ENCODE measurements at regions not wholly inside any gene's neighbourhood (a gene's known extent, or its start where the extent isn't known, plus 50 kb on each side); places are given as distances from the start of the nearest gene placed in this dataset.
"Not testable (repeated sequence)": the region's sequence is repeated elsewhere in the genome, so short reads cannot be mapped to it uniquely, and the experiment has no call there.

DNA sequence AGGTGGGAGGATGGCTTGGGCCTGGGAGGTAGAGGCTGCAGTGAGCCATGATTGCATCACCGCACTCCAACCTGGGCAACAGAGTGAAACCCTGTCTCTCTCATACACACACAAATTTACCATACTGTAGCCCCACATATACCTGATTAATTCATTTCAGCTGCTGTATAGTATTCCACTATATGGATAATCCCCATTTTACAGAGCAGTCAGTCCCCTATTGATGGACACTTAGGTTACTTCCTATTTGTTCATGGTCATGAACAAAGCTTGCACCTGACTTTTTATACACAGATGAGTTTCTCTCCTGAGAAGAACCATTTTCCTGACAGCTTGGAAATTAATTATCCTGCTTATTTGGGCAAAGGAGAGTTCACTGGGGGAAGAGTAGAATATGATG lies 59.2 kb downstream of the EMX2 start:
- DNase-seq (ENCODE audit: low read depth) = no peak

DNA sequence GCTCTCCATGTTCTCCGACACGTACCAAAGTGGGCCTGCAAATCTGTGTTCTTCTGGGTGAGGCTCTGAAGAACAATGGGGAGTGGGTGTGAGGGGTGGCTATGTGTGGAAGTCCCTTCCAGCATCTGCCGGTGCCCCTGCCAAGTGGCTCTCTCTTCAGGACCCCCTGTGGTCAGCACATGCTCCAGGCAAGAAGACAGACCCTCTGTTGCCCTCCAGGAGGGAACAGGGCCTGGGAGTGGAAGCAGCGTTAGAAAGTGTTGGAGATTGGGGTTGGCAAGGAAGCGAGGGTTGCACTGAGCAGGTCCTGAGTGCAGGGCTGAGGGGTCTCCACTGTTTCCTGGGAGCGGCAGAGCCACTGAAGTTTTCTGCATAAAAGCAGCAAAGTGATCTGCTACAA lies 60.5 kb downstream of the EMX2 start:
- no peak for DNase-seq (ENCODE audit: low read depth)

DNA sequence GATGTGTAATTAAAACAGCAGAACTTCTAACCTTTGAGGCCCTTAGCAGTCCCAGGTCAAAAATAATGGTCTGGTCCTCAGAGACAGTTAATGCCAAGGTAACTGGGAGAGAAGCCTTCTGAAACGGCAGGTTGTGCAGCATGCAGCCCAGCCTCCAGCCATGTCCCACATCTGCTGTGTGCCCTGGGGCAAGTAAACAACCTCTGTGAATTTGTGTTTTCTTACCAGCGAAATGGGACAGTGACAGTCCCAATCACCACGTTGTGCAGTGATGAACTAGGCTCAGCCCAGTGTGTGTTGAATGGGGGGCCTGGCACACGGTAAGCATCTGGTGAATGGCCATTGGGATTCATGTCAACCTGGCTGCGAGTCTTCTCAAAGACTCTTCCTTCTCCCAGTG lies 61.2 kb downstream of the EMX2 start:
- no peak for DNase-seq (ENCODE audit: low read depth)

DNA sequence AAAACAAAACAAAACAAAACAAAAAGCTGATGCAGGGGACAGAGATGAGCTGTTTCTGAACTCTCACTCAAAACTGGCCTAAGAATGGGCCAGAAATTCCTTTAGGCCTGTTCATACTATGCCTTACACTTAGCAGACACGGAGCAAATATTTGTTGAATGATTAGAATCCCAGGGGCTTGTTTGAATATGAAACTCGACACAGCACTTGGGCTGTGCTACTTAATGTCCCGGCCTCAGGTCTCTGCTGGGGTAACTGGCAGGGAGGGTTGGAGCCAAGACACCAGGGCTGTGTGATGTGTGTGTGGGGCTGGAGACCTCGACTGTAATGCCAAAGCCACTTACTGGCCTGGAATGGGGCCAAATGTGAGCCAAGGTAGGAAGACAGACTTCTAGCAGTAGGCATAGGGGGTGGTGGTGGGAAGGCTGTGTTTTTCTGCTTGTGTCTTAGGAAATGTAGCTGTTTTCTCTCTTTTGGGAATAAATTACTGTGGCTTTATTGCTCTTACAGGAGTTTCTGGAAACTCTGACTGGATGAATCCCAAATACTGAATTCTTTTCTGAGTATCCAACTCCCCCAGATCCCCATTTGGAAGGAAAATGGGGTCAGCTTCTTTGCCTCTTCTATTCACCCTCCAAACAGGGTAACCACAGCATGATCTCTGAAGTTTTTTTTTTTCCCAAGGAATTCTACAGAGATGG lies 66.7 kb downstream of the EMX2 start:
- DNase-seq (ENCODE audit: low read depth) = no peak

DNA sequence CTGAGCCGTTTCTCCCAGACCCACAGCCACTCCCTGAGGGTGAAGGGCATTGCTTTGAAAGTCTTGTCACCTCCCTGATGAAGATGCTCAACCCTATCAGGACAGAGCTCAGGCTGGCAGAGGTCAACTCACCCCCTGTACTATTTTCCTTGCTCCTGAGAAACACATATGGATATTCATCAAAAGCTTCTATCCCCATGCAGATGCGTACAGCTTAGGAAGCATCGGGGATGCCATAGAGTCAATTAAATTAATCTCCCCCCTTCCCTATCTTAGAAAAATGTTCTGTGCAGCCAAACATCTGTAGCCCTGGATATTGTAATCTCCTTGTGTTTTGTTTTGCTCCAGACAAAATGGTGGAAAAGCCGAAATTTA lies 67.2 kb downstream of the EMX2 start:
- DNase-seq (ENCODE audit: low read depth) = no peak

DNA sequence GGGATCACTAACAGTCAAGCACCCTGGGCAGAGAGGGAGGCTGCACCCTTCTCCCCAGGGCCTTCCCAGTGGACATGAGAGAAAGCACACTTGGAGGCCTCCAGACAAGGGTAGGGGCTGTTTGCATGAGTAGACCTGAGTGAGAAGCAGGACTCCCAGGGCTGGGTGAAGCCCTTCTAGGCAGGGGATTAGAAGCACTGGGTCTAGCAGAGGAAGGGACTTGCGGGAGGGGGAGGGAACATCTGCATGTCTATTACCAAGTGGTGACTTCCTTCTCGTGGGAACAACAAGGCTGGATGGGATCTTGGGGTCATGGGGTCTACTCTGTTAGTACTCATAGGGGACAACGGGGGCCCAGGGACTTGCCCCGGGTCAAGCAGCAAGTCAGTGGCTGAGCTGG lies 67.8 kb downstream of the EMX2 start:
- no peak for DNase-seq (ENCODE audit: low read depth)

DNA sequence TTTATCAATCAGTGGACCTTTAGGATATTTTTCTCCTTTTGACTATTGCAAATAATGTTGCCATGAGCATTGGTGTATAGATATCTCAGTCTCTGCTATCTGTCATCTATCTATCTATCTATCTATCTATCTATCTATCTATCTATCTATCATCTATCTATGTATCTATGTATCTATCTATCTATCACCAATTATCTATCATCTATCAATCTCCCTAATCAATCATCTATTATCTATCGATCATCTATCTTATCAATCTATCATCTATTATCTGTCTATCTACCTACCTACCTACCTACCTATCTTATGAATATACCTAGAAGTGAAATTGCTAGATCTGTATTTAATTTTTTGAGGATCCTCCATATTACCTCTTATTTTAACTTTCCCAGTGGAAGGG lies 69.6 kb downstream of the EMX2 start:
- no peak for DNase-seq (ENCODE audit: low read depth)

DNA sequence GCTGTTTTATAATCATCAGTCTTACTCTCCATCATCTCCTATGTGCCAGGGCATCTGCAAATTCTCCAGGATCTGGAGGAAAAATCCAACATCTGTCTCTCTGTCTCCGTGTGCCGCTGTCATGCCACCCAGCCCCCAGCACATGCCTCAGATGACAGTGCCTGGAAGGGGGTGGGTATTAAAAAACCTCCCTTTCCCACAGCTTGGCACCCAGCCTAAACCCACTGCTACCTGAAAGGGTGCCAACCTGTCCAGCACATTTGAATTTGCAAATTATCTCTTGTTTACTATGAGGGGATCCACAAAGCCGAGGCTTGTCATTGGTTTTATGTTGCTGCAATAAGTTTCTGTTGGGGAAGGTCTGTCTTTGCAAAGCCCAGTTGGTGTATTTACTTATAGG lies 73.1 kb downstream of the EMX2 start:
- DNase-seq (ENCODE audit: low read depth) = no peak

DNA sequence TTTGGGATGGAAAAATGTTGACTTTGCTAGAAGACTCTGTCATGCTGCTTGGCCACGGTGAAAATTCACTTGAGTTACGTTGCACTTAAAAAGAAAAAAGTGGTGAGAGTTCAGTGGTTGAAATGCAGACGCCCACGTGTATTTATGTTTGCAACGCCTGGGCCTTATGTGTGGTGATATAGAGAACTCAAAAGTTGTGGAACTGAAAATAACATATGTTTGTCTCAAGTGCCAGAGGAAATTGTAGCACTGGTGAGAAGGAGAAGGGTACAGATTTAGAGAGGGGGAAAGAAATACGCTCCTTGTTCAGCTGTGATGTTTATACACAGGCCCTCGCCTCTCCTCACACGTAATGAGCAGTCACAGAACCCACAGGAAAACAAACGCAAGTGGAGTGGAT lies 73.6 kb downstream of the EMX2 start:
- DNase-seq (ENCODE audit: low read depth) = no peak

DNA sequence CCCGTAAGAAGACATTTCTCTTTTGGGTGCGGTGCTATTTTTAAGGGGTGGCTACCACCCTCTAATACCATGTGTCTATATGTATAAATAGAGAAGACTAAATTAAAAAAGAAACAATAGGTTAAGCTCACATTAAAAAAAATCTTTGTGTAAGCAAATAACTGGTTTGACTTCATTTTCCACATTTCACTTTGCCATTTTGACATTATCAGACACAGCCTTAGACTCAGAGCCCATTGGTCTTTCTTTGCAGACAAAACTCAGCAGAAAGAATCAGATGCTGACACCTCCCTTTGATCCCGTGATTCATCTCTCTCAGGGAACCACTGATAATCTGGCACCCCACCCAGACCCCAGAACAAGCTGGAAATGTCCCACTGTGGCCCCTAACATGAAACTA lies 74.5 kb downstream of the EMX2 start:
- DNase-seq (ENCODE audit: low read depth) = no peak

DNA sequence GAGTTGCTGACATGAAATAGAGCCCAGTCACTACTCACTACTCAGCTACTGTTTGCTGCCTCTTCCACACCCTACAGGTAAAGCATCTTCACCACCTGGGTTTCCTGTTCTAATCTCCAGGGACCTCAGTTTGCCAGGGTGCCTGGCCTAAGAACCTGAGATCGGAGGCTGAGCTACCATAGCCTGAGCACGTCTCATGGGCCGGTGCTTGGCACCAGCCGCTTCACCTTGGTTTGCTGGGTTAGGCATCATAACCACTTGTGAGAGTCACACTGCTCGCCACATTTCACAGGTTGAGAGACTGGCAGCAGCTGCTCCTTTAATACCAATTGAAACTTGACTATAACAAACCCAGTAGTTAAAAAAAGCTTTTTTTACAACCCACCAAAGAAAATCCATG lies 75.1 kb downstream of the EMX2 start:
- DNase-seq (ENCODE audit: low read depth) = no peak

DNA sequence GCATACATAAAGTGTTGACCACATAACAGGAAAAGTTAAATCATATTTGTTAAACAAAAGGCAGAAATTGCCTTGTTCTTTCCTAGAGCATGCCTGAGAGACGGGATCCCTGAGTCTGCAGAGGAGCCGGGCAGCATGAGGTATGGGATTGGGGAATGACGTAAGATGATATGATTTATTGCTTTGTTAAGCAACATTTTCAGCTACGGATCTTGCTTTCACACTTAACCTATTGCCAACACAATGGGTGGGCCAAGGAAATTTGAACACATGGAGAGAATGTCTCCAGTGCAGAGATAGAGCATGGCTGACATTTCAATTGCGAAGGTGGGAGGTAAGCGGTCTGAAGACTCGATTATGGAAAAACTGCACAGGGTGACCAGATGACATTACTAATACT lies 76.7 kb downstream of the EMX2 start:
- no peak for DNase-seq (ENCODE audit: low read depth)

DNA sequence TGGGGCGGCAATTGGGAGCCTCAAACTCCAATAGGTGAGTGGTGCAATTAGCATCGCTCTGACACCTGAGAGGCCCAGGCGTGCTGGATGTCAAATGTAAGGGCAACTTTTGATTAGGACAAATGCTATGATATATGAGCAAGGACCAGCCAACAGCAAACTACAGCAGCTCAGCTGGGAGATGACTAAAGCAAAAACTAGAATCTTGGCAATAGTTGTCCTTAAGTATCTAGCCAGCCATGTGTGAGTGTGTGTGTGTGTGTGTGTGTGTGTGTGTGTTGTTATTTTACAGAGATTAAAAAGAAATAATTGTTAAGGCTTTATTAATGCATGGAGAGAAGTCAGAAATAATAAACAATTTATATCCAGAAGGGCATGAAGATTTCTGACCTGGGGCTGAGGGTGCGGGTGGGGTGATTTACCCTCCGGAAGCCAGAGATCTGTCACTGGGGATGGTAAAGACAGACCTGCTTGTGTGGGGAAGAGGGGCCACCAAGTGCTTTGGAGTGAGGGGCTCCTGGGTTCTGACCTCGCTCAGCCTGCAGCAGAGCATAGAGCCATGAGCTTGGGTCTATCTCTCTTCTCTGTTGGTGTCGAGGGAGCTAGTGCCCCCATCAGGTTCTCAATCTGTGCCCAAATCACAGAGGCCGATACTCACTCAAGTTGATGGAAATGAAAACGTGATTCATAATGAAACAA lies 77.3 kb downstream of the EMX2 start:
- no peak for DNase-seq (ENCODE audit: low read depth)

DNA sequence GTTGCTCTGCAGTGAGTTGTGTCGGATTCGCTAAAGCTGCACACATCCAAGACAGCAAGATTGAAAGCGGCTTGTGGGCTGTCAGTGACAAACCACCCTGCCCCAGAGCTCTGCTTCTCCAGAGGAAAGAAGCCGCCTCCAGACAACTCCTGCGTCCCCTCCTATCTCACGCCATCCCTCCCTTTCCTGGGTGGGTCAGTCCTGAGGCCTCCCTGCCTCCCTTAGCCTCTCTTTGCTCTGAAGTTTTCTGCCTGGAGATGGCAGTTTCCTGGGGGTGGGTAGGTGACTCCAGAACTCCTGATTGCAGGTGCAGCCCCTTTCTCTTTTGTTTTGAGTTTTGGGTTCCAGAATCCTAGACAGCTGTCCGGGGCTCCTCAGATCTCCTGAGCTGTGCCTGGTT lies 78.7 kb downstream of the EMX2 start:
- DNase-seq (ENCODE audit: low read depth) = no peak

DNA sequence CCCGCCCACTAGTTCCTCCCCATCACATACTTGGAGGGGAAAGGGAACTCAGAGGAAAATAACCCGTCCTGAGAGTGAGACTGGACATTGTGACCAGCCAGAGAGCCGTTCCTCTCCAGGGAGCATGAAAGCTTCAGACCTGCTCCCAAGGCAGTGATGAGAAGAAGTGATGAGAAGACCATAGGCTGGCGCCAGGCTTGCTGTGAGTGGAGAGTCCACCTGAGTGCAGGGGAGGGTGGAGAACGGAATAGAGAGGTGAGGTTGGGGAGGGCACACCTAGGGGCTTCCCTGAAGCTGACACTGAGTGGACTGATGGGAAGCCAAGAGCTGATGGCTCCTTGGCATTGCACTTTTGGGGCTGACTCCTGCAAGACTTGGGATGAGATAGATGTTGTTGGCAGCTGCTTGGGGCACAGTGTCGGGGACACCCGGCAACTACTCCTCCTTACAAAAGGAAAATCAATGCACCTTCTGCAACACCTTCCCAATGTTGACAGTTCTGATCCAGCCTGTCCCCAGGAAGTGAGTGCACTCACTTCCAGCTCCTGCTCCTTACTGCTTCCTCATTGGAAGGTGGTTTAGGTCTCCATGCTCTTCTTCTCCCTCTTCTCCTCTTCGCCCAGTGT lies 79.4 kb downstream of the EMX2 start:
- no peak for DNase-seq (ENCODE audit: low read depth)

DNA sequence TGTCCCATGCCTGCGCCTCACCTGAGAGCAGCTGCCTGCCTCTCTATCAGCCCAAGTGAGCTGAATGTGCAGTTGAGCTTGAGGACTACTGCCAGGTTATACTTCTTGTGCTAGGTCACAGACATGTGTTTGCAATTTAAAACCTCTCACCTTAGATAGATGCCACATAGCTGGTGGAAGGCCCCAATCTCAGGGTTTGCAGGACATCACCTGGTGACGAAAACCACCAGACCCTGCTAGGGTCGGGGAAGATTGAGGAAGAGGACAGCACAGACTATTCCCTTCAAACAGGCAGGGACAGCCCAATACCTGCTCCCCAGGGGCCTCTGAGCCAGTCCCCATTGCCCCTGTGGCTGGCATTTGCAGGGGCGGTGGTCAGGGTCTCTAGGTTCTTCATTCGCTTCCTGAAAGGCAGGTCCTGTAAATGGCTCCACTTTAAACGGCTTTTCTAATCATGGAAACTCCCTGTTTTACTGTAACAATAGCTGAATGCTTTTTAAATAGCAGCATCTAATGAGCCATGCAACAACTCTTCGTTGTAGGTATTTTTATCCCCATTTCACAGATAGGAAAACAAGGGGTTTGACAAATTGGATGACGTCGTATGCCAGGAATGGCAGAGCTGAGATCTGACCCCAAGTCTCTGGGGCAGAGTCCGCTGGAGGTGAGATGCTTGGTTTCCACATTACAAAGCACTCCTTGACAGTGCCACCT lies 80.1 kb downstream of the EMX2 start:
- DNase-seq (ENCODE audit: low read depth) = no peak

DNA sequence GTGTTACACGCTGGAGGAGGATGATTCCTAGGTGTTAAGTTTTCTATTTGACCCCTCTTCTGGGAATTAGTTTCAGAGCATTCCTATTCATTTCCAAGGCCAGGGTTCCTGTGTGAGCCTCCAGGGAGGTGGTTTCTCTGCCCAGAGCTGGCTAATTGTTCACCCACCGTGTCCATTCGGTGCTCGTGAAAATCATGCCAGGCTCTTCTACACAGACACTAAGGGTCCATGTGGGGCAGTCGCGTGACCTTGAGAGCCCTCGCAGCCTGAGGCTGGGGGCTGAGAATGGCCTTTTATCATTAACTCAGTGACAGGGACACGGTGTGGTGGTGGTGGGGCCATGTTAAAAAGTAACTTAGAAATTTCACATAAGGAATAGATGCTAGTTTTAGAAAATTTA lies 83.7 kb downstream of the EMX2 start:
- DNase-seq (ENCODE audit: low read depth) = no peak

DNA sequence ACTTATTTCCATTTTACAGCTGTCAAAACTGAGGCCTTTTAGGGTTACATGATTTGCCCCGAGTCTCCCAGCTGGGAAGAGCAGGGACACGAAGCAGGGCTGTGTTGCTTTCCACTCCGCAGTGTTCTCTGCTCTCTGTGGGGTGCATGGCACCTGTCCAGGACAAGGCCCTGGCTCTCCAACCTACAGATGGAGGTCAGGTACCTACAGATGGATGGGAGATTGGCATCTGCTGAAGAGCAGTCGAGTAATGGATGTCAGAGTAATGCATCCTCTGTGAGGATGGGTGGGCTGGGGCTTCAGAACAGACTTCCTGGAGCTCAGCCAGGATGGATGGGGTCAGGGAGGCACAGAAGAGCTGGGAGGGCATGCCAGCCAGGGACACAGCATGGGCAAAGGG lies 85.0 kb downstream of the EMX2 start:
- no peak for DNase-seq (ENCODE audit: low read depth)

DNA sequence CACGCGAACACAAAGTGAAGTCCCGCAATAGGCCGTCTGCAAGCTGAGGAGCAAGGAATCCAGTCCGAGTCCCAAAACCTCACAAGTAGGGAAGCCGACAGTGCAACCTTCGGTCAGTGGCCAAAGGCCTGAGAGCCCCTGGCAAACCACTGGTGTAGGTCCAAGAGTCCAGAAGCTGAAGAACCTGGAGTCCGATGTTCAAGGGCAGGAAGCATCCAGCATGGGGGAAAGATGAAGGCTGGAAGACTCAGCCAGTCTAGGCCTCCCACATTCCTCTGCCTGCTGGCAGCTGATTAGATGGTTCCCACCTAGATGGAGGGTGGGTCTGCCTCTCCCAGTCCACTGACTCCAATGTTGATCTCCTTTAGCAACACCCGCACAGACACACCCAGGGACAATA lies 87.2 kb downstream of the EMX2 start:
- not testable (repeated sequence) for DNase-seq (ENCODE audit: low read depth)

DNA sequence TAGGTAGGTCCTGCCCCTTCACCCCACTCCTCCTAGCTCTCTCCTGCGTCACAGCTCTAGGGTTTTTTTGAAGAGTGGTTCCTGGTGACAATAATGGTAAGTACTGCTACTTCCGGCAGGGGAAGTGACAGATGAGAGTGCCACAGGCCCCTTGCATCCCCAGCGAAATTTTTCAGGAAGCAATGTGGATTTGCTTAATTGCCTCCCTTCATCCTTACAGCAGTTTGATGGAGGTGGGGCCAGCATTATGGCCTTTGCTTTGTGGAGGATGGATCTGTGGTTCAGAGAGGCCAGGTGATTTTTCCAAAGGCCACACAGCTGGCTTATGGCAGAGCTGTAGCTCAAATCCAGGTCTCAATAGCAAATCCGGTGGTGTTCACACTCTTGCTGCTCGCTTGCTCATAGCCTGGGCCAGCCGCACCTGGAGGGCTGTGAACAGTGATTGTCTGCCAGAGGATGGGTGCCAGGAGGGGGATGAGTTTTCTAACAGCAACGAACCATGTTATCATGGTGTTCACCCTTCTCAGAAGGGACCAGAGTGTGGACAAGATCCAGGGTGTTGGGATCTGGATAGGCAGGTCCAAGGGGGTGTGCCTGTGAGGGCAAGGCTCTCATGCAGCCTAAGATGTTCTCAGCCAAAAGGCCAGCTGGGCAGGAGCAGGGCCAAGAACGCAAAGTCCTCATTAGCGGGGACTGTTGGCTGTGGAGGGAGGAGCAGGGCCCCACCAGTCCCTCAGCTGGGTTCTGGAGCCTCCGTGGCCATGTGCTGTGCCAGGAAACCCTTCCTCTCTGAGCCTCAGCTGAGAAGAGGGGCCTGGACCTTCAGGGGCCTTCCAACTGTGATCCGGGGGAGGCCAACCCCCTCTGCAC lies 89.0 kb downstream of the EMX2 start:
- DNase-seq (ENCODE audit: low read depth) = no peak

DNA sequence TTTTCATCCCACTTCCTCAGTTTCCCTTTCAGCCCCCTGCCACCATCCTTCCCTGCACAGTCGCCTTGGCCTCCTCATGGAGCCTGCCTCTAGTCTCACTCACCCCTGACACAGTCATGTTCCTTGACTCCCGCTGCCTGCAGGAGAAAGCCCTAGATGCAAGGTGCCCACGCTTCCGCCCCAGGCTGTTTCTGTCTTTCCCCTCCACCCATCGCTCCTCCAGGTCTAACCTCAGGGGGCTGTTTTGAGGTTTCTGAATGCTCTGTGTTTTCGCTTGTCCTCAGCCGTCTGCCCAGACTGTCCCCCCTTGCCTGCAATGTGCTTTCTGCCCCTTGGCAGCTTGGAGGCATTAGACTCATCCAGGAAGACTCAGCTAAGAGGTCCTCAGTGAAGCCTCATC lies 89.9 kb downstream of the EMX2 start:
- no peak for DNase-seq (ENCODE audit: low read depth)

DNA sequence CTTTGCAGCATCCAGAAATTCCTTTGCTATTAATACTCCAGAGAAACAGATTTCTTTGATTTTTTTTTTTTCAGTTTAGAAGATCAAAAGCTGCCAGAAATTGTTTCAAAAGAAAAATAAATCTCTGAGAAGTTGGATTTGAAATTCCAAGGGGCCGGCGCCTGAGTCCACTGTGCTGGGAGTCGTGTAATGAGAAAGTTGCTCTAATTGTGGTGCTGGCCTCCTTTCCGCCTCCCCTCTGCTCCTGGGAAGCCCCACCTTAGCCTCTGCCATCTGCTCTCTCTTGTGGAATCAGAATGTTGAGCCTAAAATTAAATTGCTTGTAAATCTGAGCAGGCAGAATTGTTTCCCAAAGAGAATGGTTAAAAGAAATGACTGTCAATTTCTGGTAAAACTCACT lies 93.3 kb downstream of the EMX2 start:
- DNase-seq (ENCODE audit: low read depth) = no peak

Measured in RPMI7951 (cell line).